GM19438 (cell line): ENCODE measurements at regions not wholly inside any gene's neighbourhood (a gene's known extent, or its start where the extent isn't known, plus 50 kb on each side); places are given as distances from the start of the nearest gene placed in this dataset.
A peak's percentile ranks its signal among the peaks of the same experiment; 100 is the strongest.

Experiments
- ATAC-seq: cut with Tn5 transposase; IDR thresholded peaks from one replicate; pipeline ENCODE4 v1.9.1; 2021; ENCODE audit warnings: low read depth; ENCODE audit not compliant: unreplicated experiment

- ATAC-seq, result peak; percentile 88
Observed at GRCh38 chrX:2608638-2609430, 82.3 kb upstream of the CD99 start.

- no peak for ATAC-seq
Observed at GRCh38 chrX:2607113-2607512, 84.0 kb upstream of the CD99 start.

GRCh38 chrX:2600564-2600963 is 90.5 kb upstream of the CD99 start:
- no peak for ATAC-seq

- no peak for ATAC-seq
Observed at GRCh38 chrX:2596555-2597255, 94.4 kb upstream of the CD99 start.

DNA sequence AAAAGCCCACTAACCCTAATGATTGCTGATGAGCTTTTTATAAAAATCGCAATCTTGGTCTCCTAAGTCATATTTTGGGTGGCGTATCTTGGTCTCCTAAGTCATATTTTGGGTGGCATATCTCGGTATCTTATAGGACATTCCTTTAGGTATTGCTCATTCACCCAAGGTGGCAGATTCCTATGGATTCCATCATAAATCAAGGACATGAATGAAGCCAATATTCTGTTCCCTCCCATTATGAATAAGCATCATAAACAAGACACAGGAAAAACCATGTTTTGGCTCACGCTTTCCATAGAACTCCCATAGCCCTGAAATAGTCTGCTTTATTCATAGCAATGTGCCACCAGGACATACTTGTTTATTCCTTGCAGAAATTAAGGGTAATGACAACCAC is 95.0 kb upstream of the CD99 start:
- no peak for ATAC-seq

- no peak for ATAC-seq
Observed at GRCh38 chrX:2595258-2595657, 94.5 kb upstream of the DHRSX start.

GRCh38 chrX:2594491-2594890 is 93.7 kb upstream of the DHRSX start:
- ATAC-seq, result no peak

DNA sequence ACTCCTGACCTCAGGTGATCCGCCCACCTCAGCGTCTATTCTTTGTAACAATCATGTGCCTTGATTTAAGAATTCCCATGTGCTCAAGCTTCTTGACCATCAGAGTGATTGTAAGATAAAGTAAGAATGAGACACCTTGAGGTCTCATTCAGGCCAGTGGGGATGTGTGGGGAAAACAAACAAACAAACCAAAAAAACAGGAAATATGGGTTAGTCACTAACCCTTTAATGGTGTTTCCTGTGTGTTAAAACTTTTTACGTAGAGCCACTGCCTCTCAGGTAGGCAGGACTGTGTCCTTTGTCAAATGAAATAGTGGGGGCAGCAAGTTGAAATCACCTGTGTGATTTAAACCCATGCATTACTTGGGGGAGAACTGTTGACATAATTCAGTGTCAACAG is 91.5 kb upstream of the DHRSX start:
- ATAC-seq, result no peak

GRCh38 chrX:2589186-2590020 is 88.6 kb upstream of the DHRSX start:
- ATAC-seq, result no peak

DNA sequence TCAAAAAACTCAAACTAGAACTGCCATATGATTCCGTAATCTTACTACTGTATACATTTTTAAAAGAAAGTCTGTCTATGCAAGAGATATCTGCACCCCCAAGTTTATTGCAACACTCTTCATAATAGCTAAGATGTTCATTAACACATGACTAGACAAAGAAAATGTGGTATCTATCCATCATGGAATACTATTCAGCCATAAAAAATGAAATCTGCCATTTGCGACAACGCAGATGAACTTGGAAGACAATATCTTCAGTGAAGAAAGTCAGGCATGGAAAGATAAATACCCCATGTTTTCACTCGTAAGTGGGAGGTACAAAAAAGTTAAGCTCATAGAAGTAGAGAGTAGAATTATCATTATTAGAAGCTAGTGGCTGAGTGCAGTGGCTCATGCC is 87.3 kb upstream of the DHRSX start:
- no peak for ATAC-seq

DNA sequence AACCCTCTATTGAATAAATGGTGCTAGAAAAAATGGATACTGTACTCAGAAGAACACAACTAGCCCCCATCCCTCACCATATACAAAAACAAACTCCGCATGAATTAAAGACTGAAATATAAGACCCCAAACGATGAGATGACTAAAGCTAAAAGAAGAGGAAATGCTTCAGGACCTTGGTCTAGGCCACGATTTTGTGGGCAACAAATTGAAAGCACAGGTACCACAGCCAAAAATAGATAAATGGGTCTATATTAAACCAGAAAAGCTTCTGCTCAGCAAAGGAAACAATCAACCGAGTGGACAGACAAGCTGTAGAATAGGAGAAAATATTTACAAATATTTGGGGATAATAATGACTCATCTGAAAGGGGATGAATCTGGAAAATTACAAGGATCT is 86.4 kb upstream of the DHRSX start:
- no peak for ATAC-seq

GRCh38 chrX:2585158-2585470 is 84.3 kb upstream of the DHRSX start:
- ATAC-seq, result no peak

GRCh38 chrX:2584251-2585157 is 83.7 kb upstream of the DHRSX start:
- ATAC-seq, result no peak

DNA sequence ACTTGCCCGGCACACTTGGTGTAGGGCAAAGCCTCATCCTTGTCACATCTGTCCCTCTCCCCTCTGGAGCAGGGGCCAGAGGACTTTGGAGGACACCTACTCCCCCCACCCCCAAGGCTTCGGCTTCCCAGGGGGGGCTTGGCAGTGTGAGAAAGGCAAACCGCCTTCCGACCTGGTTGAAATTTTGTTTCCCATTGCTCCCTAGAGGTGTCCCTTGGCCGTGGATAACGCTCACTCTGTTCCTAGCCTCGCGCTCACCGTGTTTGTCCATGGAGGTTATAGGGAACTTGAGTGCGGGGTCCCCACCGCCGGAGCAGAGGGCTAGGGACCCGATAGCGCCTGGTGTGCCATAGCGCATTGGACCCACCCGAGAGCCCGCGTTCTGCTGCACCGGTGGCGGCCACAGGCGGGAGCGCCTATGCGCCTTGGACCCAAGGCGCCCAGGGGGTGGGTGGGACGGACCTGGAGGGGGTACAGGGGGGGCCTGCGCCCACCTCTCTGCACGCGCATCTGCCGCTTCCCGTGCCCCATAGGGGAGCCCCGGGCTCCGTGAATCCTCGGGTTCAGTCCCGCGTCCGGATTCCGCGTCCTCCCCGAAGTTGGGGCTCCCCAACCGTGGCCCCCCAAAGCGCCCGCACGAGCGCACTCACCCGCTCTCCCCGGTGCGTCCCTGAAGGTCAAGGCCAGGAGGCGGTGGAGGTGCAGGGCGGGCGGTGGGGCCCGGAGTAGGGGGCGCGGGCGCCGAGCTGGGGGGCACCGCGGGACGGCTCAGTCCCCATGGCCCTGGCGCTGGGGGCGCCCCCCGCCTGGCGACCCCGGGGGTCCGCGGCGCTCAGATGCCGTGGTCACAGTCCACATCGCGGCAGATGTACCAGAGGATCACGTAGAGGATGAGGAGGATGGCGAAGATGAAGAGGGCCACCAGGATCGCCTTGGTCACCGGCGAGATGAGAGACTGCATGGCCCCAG is 82.7 kb upstream of the DHRSX start:
- no peak for ATAC-seq

DNA sequence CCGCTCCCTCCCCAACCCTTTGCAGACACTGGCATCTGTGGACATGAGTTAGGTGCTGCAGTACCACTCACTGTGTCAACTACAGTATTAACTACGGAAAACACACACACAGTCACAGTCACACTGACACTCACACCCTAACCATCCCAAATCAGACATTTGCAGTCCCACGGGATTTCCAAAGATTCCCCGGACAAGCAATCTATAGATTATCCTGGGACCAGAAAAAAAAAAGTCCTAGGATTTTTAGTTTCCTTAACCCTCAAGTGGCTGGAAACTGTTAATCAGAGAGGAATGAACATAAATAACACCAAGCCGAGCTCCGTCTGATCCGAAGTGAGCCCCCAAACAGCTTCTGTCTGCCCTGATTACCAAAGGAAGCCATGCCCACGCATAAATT is 81.9 kb upstream of the DHRSX start:
- no peak for ATAC-seq

GRCh38 chrX:2581296-2581695 is 80.5 kb upstream of the DHRSX start:
- ATAC-seq, result no peak

DNA sequence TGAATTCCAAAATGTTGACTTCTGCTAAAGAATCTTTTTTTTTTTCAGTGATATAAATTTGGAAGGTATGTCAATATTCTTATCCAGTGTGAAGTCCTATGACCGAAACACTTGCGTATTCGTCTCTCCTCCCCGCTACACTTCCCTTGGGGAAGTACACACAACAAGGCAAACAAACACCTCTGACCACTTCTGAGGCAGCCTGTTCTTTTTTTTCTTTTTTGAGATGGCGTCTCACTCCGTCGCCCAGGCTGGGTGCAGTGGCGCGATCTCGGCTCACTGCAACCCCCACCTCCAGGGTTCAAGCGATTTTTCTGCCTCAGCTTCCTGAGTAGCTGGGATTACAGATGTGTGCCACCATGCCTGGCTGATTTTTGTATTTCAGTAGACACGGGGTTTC is 78.1 kb upstream of the DHRSX start:
- no peak for ATAC-seq

DNA sequence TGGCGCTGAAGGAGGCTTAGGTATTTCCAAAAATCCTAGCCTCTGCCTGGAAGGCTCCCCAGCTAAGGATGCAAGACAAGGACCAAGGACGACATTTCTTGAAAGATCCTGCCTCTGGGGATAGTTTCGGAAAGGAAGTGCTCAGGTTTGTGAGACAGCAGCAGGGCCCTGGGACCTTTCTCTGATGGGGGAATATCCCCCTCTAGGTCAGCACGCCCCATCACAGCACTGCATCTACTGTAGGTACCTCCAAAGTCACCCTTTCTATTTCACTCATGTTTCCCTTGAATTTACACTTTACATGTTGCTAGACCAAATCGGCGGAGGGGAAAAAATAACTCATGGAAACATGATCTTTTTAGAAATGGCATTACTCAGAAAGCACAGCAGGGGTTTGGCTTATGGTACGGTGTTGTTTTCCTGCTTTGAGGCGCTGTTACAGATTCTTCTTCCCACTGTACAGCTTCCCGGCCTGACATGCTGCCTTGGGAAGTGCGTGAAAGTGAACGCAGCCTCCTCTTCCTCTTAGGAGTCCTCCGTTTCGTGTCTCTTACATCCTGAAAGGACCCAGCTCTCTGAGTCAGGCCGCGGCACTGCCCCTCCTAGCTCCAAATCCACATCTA is 77.2 kb upstream of the DHRSX start:
- ATAC-seq, result no peak

GRCh38 chrX:2576793-2577192 is 76.0 kb upstream of the DHRSX start:
- no peak for ATAC-seq
